ENCODE measurements at regions not wholly inside any gene's neighbourhood (a gene's known extent, or its start where the extent isn't known, plus 50 kb on each side); places are given as distances from the start of the nearest gene placed in this dataset.

DNA sequence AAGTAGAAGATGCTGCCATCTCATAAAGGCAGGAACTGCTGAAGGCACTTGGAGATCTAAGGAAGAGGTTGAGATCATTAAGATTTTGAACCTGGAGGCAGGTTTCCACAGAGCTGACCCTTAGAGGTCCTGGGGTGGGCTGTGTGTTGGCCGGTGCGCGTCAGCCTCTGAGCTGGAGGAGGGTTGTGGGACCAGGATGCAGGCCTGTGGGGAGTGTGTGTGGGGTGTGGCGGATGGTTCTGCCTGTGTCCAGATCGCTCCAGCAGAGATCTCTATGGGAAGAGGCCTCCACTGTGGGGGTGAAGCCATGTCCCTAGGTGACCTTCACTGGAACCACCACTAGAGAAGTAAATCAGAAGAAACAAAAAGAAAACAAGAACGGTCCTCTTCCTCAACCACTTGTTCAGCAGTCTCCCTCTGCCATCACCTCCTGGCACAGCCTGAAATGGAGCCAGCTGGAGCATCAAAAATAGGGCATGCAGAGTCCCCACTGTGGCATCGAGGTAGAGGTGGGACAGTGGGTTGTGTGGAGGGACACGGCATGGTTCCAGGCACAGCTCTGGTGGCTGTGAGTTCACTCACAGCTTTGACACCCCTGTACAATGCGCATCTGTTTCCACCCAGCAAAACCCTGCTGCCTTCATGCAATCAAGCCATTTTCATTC, 453.8 kb downstream of the TCERG1L start:
- Histone ChIP-seq H3K9ac (ENCODE audit: low read length in 3 of 3) (no peak overlapping the region), H3K4me3 (ENCODE audit: low read length in 3 of 3) (no peak overlapping the region), H3K9me3 (ENCODE audit: control insufficient read depth in 2 of 3, insufficient read depth in 1 of 3, low read length in 3 of 3) (peaks cover 0 to 24% (median 0%) of the 10 kb centered on the region in 3 donors), H3K27ac (ENCODE audit: low read depth in 2 of 2, low read length in 2 of 2) (no peak overlapping the region), H3K27me3 (ENCODE audit: control insufficient read depth, insufficient read depth, low read length) (no peaks in the 10 kb centered on the region), H3K4me1 (ENCODE audit: control insufficient read depth in 2 of 3, insufficient read depth in 2 of 3, low read depth in 1 of 3, low read length in 3 of 3) (no peaks in the 10 kb centered on the region), H3K36me3 (ENCODE audit: control insufficient read depth in 2 of 3, insufficient read depth in 3 of 3, low read length in 3 of 3) (no peaks in the 10 kb centered on the region)
- no peak for TF ChIP-seq CTCF (IDR thresholded peaks at IDR 0.05; ENCODE audit: borderline replicate concordance, extremely low read depth, insufficient read depth)
- intact Hi-C loops (cut with DNase I): no loop called here
- DNase-seq (no peak), FAIRE-seq (no peak)

GRCh38 chr10:130858626-130859025, 452.9 kb downstream of the TCERG1L start:
- H3K9me3 ChIP-seq (ENCODE audit: control insufficient read depth in 2 of 3, insufficient read depth in 1 of 3, low read length in 3 of 3): peaks cover 0 to 18% (median 0%) of the 10 kb centered on the region in 3 donors
- H3K9ac ChIP-seq (ENCODE audit: low read length in 3 of 3): no peak overlapping the region
- no peaks in the 10 kb centered on the region for H3K36me3 ChIP-seq (ENCODE audit: control insufficient read depth in 2 of 3, insufficient read depth in 3 of 3, low read length in 3 of 3)
- FAIRE-seq (no peak), DNase-seq (no peak)
- TF ChIP-seq CTCF (IDR thresholded peaks at IDR 0.05; ENCODE audit: borderline replicate concordance, extremely low read depth, insufficient read depth): no peak
- intact Hi-C loops (cut with DNase I): no loop called here
- H3K27me3 ChIP-seq (ENCODE audit: control insufficient read depth, insufficient read depth, low read length): no peaks in the 10 kb centered on the region
- H3K4me3 ChIP-seq (ENCODE audit: low read length in 3 of 3): no peak overlapping the region
- no peak overlapping the region for H3K27ac ChIP-seq (ENCODE audit: low read depth in 2 of 2, low read length in 2 of 2)
- H3K4me1 ChIP-seq (ENCODE audit: control insufficient read depth in 2 of 3, insufficient read depth in 2 of 3, low read depth in 1 of 3, low read length in 3 of 3): no peaks in the 10 kb centered on the region

DNA sequence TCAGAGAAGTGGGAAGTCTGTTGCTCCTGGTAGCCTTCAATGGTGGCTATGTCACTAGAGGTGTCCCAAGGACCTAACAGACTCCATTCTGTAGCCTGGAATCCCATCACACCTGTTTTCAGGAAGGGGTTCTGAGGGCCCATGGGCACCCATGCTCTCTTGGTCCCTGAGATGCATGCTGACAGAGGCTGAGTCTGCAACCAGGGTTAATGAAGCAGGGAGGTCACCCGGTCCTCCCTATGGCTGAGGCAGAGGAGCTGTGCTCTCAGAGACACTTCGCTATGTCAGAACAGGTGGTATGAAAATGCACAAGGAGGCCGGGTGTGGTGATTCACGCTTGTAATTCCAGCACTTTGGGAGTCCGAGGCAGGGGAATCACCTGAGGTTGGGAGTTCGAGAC, 452.1 kb downstream of the TCERG1L start:
- Histone ChIP-seq H3K27ac (ENCODE audit: low read depth in 2 of 2, low read length in 2 of 2) (no peak overlapping the region), H3K9me3 (ENCODE audit: control insufficient read depth in 2 of 3, insufficient read depth in 1 of 3, low read length in 3 of 3) (peaks cover 0 to 13% (median 0%) of the 10 kb centered on the region in 3 donors), H3K36me3 (ENCODE audit: control insufficient read depth in 2 of 3, insufficient read depth in 3 of 3, low read length in 3 of 3) (no peaks in the 10 kb centered on the region), H3K9ac (ENCODE audit: low read length in 3 of 3) (no peak overlapping the region), H3K4me1 (ENCODE audit: control insufficient read depth in 2 of 3, insufficient read depth in 2 of 3, low read depth in 1 of 3, low read length in 3 of 3) (no peaks in the 10 kb centered on the region), H3K27me3 (ENCODE audit: control insufficient read depth, insufficient read depth, low read length) (no peaks in the 10 kb centered on the region), H3K4me3 (ENCODE audit: low read length in 3 of 3) (no peak overlapping the region)
- FAIRE-seq (no peak), DNase-seq (no peak)
- TF ChIP-seq CTCF (IDR thresholded peaks at IDR 0.05; ENCODE audit: borderline replicate concordance, extremely low read depth, insufficient read depth): no peak
- intact Hi-C loops (cut with DNase I): no loop called here

DNA sequence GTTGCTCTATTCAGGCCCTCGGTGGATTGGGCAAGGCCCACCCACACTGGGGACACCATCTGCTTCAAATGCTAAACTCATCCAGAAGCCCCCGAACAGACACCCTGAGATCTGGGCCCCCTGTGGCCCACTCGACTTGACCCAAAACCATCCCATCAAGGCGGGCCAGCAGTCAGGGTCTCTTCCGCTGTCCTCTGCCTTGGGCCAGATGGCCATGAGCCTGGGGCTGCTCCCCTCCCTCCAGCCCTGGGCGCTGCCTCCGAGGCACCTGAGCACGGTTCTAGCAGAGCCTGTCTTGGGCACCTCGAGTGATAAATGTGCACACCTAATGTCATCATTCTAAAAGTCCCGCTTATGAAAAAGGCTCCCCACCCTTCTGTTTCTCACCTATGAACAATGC, 449.4 kb downstream of the TCERG1L start:
- Histone ChIP-seq H3K9me3 (ENCODE audit: control insufficient read depth in 2 of 3, insufficient read depth in 1 of 3, low read length in 3 of 3) (no peaks in the 10 kb centered on the region), H3K27ac (ENCODE audit: low read depth in 2 of 2, low read length in 2 of 2) (no peak overlapping the region), H3K4me3 (ENCODE audit: low read length in 3 of 3) (no peak overlapping the region), H3K4me1 (ENCODE audit: control insufficient read depth in 2 of 3, insufficient read depth in 2 of 3, low read depth in 1 of 3, low read length in 3 of 3) (no peaks in the 10 kb centered on the region), H3K9ac (ENCODE audit: low read length in 3 of 3) (no peak overlapping the region), H3K27me3 (ENCODE audit: control insufficient read depth, insufficient read depth, low read length) (no peaks in the 10 kb centered on the region), H3K36me3 (ENCODE audit: control insufficient read depth in 2 of 3, insufficient read depth in 3 of 3, low read length in 3 of 3) (no peaks in the 10 kb centered on the region)
- no peak for TF ChIP-seq CTCF (IDR thresholded peaks at IDR 0.05; ENCODE audit: borderline replicate concordance, extremely low read depth, insufficient read depth)
- intact Hi-C loops (cut with DNase I): no loop called here
- no peak for FAIRE-seq
- no peak for DNase-seq
